HCT116 (cell line): ENCODE measurements at regions not wholly inside any gene's neighbourhood (a gene's known extent, or its start where the extent isn't known, plus 50 kb on each side); places are given as distances from the start of the nearest gene placed in this dataset.

ENCODE experiments used
- ATAC-seq: fragments of 200-7000 bp; cut with Tn5 transposase; 2 replicates; pipeline ENCODE4 v1.9.1; 2020; ENCODE audit warnings: mild to moderate bottlenecking, moderate library complexity
- BruUV-seq: library from RNA; stranded (reverse); fragments of 400-500 nt; replicated peaks from 2 replicates; lab custom pipeline; 2021; lab: Mats Ljungman, UMichigan
- CTCF ChIA-PET: fragments of 300-600 bp; sonication (Branson Sonifier 250); formaldehyde crosslinking; loops from one replicate; lab custom pipeline; 2021; ENCODE audit warnings: antibody characterized with exemption; lab: Charles Lee
- POLR2A ChIA-PET: fragments of 300-600, 350-600 bp; sonication (Branson Sonifier 250); formaldehyde crosslinking; loops from one replicate; lab custom pipeline; 2021; ENCODE audit warnings: antibody characterized with exemption; lab: Charles Lee
- RAD21 ChIA-PET, 2 experiments: fragments of 300-600 bp; sonication (Branson Sonifier 250); formaldehyde crosslinking; loops; one replicate each; lab custom pipeline; 2023; ENCODE audit warnings: low total read pairs in 2 of 2; ENCODE audit not compliant: uncharacterized antibody in 2 of 2, unreplicated experiment in 2 of 2, low non-redundant PET in 1 of 2; lab: Charles Lee
- DNase-seq: peaks from one replicate; pipeline ENCODE4 v3.0.0-alpha.2; 2010; ENCODE audit warnings: low read depth, low spot score
- H2AFZ ChIP-seq: fragments of 200-600 bp; shearing (Covaris generic), sonication (generic); 2 replicates; pipeline ENCODE4 v1.6.1; 2017; ENCODE audit warnings: low read depth, mixed run types, mixed read lengths, antibody characterized with exemption, low read length; ENCODE audit not compliant: poor library complexity, severe bottlenecking
- H3K27ac ChIP-seq: 2 replicates; pipeline ENCODE4 v1.5.1; 2012; ENCODE audit warnings: low read depth, low read length
- H3K27me3 ChIP-seq: fragments of 200-600 bp; sonication (generic); 2 replicates; pipeline ENCODE4 v1.6.1; 2016; ENCODE audit warnings: mixed run types, low read length, mixed read lengths; ENCODE audit not compliant: insufficient read depth
- H3K36me3 ChIP-seq, 2 experiments: fragments of 200-500 bp in 1 of 2; fragments of 200-600 bp in 1 of 2; sonication (Bioruptor generic) in 1 of 2; sonication (generic) in 1 of 2; 2 replicates each; pipeline versions ENCODE4 v1.5.1 to v1.6.1; 2014 to 2016; ENCODE audit warnings: low read length in 2 of 2, inconsistent platforms in 1 of 2, mixed read lengths in 1 of 2, mixed run types in 1 of 2; ENCODE audit not compliant: insufficient read depth in 2 of 2, control insufficient read depth in 1 of 2
- H3K4me1 ChIP-seq, 2 experiments: fragments of 200-600 bp in 1 of 2; sonication (generic) in 1 of 2; 2 replicates each; pipeline versions ENCODE4 v1.5.1 to v1.6.1; 2012 to 2017; ENCODE audit warnings: low read length in 2 of 2, inconsistent platforms in 1 of 2, mild to moderate bottlenecking in 1 of 2, mixed read lengths in 1 of 2, mixed run types in 1 of 2, moderate library complexity in 1 of 2; ENCODE audit not compliant: insufficient read depth in 2 of 2, control insufficient read depth in 1 of 2
- H3K4me2 ChIP-seq: fragments of 200-600 bp; sonication (generic); 2 replicates; pipeline ENCODE4 v1.6.1; 2017; ENCODE audit warnings: mixed run types, low read length, mixed read lengths
- H3K4me3 ChIP-seq, 2 experiments: fragments of 200-600 bp in 1 of 2; sonication (generic) in 1 of 2; replicated peaks in 1 of 2; 2 replicates each; pipeline ENCODE4 v1.5.1; 2011 to 2016; ENCODE audit warnings: low read length in 2 of 2, control low read depth in 1 of 2, low read depth in 1 of 2, mild to moderate bottlenecking in 1 of 2, mixed read lengths in 1 of 2, mixed run types in 1 of 2
- H3K79me2 ChIP-seq: fragments of 200-600 bp; sonication (generic); 2 replicates; pipeline ENCODE4 v1.6.1; 2017; ENCODE audit warnings: mild to moderate bottlenecking, mixed run types, low read length, moderate library complexity, mixed read lengths; ENCODE audit not compliant: insufficient read depth
- H3K9ac ChIP-seq: fragments of 200-600 bp; sonication (generic); 2 replicates; pipeline ENCODE4 v1.6.1; 2016; ENCODE audit warnings: low read length, mixed read lengths
- H3K9me2 ChIP-seq: fragments of 200-600 bp; sonication (generic), shearing (Covaris generic); 2 replicates; pipeline ENCODE4 v1.6.1; 2017; ENCODE audit warnings: mixed run types, mild to moderate bottlenecking, moderate library complexity; ENCODE audit not compliant: insufficient read depth
- H3K9me3 ChIP-seq, 2 experiments: fragments of 200-500 bp in 1 of 2; fragments of 200-600 bp in 1 of 2; sonication (Bioruptor generic) in 1 of 2; sonication (generic) in 1 of 2; 2 replicates each; pipeline ENCODE4 v1.6.1; 2014 to 2017; ENCODE audit warnings: low read length in 2 of 2, mixed read lengths in 2 of 2, inconsistent platforms in 1 of 2, low read depth in 1 of 2, mild to moderate bottlenecking in 1 of 2, mixed run types in 1 of 2, moderate library complexity in 1 of 2; ENCODE audit not compliant: control insufficient read depth in 1 of 2, insufficient read depth in 1 of 2
- H4K20me1 ChIP-seq: fragments of 200-600 bp; sonication (generic), shearing (Covaris generic); 2 replicates; pipeline ENCODE4 v1.6.1; 2017; ENCODE audit warnings: mixed run types, mild to moderate bottlenecking, moderate library complexity; ENCODE audit not compliant: insufficient read depth
- CBX3 ChIP-seq: IDR thresholded peaks from 2 replicates; pipeline ENCODE4 v1.6.1; 2012; ENCODE audit warnings: low read depth
- JUND ChIP-seq: IDR thresholded peaks from 2 replicates; pipeline ENCODE4 v1.6.1; 2012
- POLR2A ChIP-seq: IDR thresholded peaks from 2 replicates; pipeline ENCODE4 v1.7.0; 2011; ENCODE audit warnings: borderline replicate concordance; ENCODE audit not compliant: insufficient read depth, insufficient read length; ENCODE audit errors: extremely low read depth
- RAD21 ChIP-seq: IDR thresholded peaks from 2 replicates; pipeline ENCODE4 v1.6.1; 2012; ENCODE audit warnings: low read depth, mild to moderate bottlenecking
- SP1 ChIP-seq: IDR thresholded peaks from 2 replicates; pipeline ENCODE4 v1.6.1; 2012; ENCODE audit warnings: low read depth
- SRF ChIP-seq: IDR thresholded peaks from 2 replicates; pipeline ENCODE4 v1.6.1; 2012; ENCODE audit warnings: low read depth
- ZFX ChIP-seq: fragments of 450-650 bp; IDR thresholded peaks from 2 replicates; pipeline ENCODE4 v1.6.1; 2017
- intact Hi-C: fragments of 100-400 bp; cut with micrococcal nuclease; formaldehyde crosslinking; loops from 2 replicates; pipeline ENCODE4 v1.10.0; 2022
- TF ChIP-seq, protein P1 (sequence below): IDR thresholded peaks from 2 replicates; pipeline ENCODE4 v1.6.1; 2011; ENCODE audit warnings: mild to moderate bottlenecking, low read length, moderate library complexity; ENCODE audit not compliant: insufficient replicate concordance; ENCODE audit errors: extremely low read depth
- TF ChIP-seq, protein P2 (sequence below): IDR thresholded peaks from 2 replicates; pipeline ENCODE4 v1.6.1; 2012; ENCODE audit warnings: low read depth
- TF ChIP-seq, protein P3 (sequence below), 3 experiments: fragments of 200-600 bp in 1 of 3; sonication (generic) in 1 of 3; IDR thresholded peaks in 2 of 3; conservative IDR thresholded peaks in 1 of 3; 2 replicates each; pipeline ENCODE4 v1.5.1; 2012 to 2017; ENCODE audit warnings: low read depth in 2 of 3, low read length in 2 of 3, antibody characterized with exemption in 1 of 3, borderline replicate concordance in 1 of 3, control low read depth in 1 of 3, mild to moderate bottlenecking in 1 of 3, mixed read lengths in 1 of 3, mixed run types in 1 of 3, moderate library complexity in 1 of 3; ENCODE audit not compliant: insufficient read depth in 1 of 3

DNA sequence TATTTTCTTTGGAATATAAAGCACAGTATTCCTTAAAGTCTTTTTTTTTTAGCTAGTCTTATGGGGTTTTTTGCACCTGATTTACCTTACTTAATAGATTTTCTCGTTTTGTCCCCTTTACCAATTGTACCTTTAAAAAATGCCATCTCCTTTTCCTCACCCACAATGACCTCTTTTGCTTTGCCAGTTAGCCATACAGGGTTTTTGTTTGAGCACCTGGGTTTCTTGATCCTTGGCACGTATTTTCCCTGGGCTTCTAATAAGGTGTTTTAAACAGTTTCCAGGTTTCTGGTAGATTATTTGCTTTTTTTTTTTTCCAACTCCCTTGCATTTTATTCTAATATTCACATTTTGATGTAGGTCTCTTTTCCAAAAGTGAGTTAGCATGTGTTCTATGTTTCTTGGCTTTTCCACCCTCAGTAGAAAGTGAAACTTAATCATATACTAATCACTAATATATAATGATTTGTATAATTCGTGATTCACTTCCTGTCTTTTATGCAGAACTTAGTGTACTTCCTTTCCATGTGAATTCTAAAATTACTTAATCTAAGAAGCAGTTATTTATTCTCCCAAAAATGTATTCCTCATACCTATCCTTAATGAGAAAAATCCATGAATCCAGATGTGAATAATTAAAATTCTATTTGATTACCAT, 673.9 kb upstream of the RGMB start:
- H3K36me3 ChIP-seq = no peaks in the 10 kb centered on the region
- H3K4me3 ChIP-seq = no peak overlapping the region
- H3K27me3 ChIP-seq = no peaks in the 10 kb centered on the region
- no peaks in the 10 kb centered on the region for H3K79me2 ChIP-seq
- RAD21 ChIA-PET = no interaction called here
- no peak overlapping the region for H3K27ac ChIP-seq
- CTCF ChIA-PET = no interaction called here
- no peak overlapping the region for H3K9ac ChIP-seq
- no peak overlapping the region for H2AFZ ChIP-seq
- no peak for ATAC-seq
- no peaks in the 10 kb centered on the region for H3K4me1 ChIP-seq
- H4K20me1 ChIP-seq = no peaks in the 10 kb centered on the region
- POLR2A ChIA-PET = no interaction called here
- H3K4me2 ChIP-seq = no peak overlapping the region
- BruUV-seq = no TSS peak
- intact Hi-C loops = no loop called here
- no peaks in the 10 kb centered on the region for H3K9me2 ChIP-seq
- no peaks in the 10 kb centered on the region for H3K9me3 ChIP-seq
- no peak for DNase-seq
- no peak for TF ChIP-seq RAD21
- no peak for TF ChIP-seq POLR2A
- no peak for TF ChIP-seq CBX3
- TF ChIP-seq SP1 = no peak
- no peak for TF ChIP-seq ZFX
- TF ChIP-seq JUND = no peak
- TF ChIP-seq SRF = no peak
- TF ChIP-seq, protein P1, sequence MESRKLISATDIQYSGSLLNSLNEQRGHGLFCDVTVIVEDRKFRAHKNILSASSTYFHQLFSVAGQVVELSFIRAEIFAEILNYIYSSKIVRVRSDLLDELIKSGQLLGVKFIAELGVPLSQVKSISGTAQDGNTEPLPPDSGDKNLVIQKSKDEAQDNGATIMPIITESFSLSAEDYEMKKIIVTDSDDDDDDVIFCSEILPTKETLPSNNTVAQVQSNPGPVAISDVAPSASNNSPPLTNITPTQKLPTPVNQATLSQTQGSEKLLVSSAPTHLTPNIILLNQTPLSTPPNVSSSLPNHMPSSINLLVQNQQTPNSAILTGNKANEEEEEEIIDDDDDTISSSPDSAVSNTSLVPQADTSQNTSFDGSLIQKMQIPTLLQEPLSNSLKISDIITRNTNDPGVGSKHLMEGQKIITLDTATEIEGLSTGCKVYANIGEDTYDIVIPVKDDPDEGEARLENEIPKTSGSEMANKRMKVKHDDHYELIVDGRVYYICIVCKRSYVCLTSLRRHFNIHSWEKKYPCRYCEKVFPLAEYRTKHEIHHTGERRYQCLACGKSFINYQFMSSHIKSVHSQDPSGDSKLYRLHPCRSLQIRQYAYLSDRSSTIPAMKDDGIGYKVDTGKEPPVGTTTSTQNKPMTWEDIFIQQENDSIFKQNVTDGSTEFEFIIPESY = no peak
- TF ChIP-seq, protein P2, sequence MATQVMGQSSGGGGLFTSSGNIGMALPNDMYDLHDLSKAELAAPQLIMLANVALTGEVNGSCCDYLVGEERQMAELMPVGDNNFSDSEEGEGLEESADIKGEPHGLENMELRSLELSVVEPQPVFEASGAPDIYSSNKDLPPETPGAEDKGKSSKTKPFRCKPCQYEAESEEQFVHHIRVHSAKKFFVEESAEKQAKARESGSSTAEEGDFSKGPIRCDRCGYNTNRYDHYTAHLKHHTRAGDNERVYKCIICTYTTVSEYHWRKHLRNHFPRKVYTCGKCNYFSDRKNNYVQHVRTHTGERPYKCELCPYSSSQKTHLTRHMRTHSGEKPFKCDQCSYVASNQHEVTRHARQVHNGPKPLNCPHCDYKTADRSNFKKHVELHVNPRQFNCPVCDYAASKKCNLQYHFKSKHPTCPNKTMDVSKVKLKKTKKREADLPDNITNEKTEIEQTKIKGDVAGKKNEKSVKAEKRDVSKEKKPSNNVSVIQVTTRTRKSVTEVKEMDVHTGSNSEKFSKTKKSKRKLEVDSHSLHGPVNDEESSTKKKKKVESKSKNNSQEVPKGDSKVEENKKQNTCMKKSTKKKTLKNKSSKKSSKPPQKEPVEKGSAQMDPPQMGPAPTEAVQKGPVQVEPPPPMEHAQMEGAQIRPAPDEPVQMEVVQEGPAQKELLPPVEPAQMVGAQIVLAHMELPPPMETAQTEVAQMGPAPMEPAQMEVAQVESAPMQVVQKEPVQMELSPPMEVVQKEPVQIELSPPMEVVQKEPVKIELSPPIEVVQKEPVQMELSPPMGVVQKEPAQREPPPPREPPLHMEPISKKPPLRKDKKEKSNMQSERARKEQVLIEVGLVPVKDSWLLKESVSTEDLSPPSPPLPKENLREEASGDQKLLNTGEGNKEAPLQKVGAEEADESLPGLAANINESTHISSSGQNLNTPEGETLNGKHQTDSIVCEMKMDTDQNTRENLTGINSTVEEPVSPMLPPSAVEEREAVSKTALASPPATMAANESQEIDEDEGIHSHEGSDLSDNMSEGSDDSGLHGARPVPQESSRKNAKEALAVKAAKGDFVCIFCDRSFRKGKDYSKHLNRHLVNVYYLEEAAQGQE = no peak
- TF ChIP-seq, protein P3, sequence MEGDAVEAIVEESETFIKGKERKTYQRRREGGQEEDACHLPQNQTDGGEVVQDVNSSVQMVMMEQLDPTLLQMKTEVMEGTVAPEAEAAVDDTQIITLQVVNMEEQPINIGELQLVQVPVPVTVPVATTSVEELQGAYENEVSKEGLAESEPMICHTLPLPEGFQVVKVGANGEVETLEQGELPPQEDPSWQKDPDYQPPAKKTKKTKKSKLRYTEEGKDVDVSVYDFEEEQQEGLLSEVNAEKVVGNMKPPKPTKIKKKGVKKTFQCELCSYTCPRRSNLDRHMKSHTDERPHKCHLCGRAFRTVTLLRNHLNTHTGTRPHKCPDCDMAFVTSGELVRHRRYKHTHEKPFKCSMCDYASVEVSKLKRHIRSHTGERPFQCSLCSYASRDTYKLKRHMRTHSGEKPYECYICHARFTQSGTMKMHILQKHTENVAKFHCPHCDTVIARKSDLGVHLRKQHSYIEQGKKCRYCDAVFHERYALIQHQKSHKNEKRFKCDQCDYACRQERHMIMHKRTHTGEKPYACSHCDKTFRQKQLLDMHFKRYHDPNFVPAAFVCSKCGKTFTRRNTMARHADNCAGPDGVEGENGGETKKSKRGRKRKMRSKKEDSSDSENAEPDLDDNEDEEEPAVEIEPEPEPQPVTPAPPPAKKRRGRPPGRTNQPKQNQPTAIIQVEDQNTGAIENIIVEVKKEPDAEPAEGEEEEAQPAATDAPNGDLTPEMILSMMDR (IDR thresholded peaks at IDR 0.05 in 2 of 3, conservative IDR thresholded peaks at IDR 0.05 in 1 of 3; ENCODE audit: borderline replicate concordance in 1 of 3, insufficient read depth in 1 of 3, low read depth in 2 of 3, low read length in 2 of 3) = no peak
